ENCODE measurements at regions not wholly inside any gene's neighbourhood (a gene's known extent, or its start where the extent isn't known, plus 50 kb on each side); places are given as distances from the start of the nearest gene placed in this dataset.
"Not testable (repeated sequence)": the region's sequence is repeated elsewhere in the genome, so short reads cannot be mapped to it uniquely, and the experiment has no call there.

- no peak overlapping the region for H3K27ac ChIP-seq
- TF ChIP-seq ZFX (IDR thresholded peaks at IDR 0.05; ENCODE audit: borderline replicate concordance), result no peak
- no peak for TF ChIP-seq CTCF (IDR thresholded peaks at IDR 0.05)
Measured at GRCh38 chr4:123599920-123600810, 203.6 kb downstream of the SPRY1 start.

- TF ChIP-seq ZFX (IDR thresholded peaks at IDR 0.05; ENCODE audit: borderline replicate concordance), result no peak
- TF ChIP-seq CTCF (IDR thresholded peaks at IDR 0.05), result no peak
- no peak overlapping the region for H3K27ac ChIP-seq
Measured at GRCh38 chr4:123600987-123601904, 204.7 kb downstream of the SPRY1 start.

- TF ChIP-seq ZFX (IDR thresholded peaks at IDR 0.05; ENCODE audit: borderline replicate concordance), result no peak
- TF ChIP-seq CTCF (IDR thresholded peaks at IDR 0.05), result no peak
- H3K27ac ChIP-seq, result no peak overlapping the region
Measured at GRCh38 chr4:123602007-123602406, 205.4 kb downstream of the SPRY1 start.

GRCh38 chr4:123603165-123603564, 206.6 kb downstream of the SPRY1 start:
- no peak overlapping the region for H3K27ac ChIP-seq
- TF ChIP-seq ZFX (IDR thresholded peaks at IDR 0.05; ENCODE audit: borderline replicate concordance), result no peak
- TF ChIP-seq CTCF (IDR thresholded peaks at IDR 0.05), result no peak

- H3K27ac ChIP-seq, result not testable (repeated sequence)
Measured at GRCh38 chr4:123605797-123606196, 209.2 kb downstream of the SPRY1 start.

GRCh38 chr4:123606336-123606735, 209.7 kb downstream of the SPRY1 start:
- TF ChIP-seq ZFX (IDR thresholded peaks at IDR 0.05; ENCODE audit: borderline replicate concordance) (no peak), CTCF (IDR thresholded peaks at IDR 0.05) (no peak)
- no peak overlapping the region for H3K27ac ChIP-seq

- no peak overlapping the region for H3K27ac ChIP-seq
- TF ChIP-seq CTCF (IDR thresholded peaks at IDR 0.05) (no peak), ZFX (IDR thresholded peaks at IDR 0.05; ENCODE audit: borderline replicate concordance) (no peak)
Measured at GRCh38 chr4:123606946-123607542, 210.4 kb downstream of the SPRY1 start.

Measured in 22Rv1 (cell line).